DMS153 treated with DMSO at 0.1 percent for 48 hours (cell line): ENCODE measurements at regions not wholly inside any gene's neighbourhood (a gene's known extent, or its start where the extent isn't known, plus 50 kb on each side); places are given as distances from the start of the nearest gene placed in this dataset.
"Not testable (repeated sequence)": the region's sequence is repeated elsewhere in the genome, so short reads cannot be mapped to it uniquely, and the experiment has no call there.

Experiments
- DNase-seq: peaks from one replicate; lab custom pipeline; 2025; ENCODE audit not compliant: unreplicated experiment; lab: John Stamatoyannopoulos, UW

DNA sequence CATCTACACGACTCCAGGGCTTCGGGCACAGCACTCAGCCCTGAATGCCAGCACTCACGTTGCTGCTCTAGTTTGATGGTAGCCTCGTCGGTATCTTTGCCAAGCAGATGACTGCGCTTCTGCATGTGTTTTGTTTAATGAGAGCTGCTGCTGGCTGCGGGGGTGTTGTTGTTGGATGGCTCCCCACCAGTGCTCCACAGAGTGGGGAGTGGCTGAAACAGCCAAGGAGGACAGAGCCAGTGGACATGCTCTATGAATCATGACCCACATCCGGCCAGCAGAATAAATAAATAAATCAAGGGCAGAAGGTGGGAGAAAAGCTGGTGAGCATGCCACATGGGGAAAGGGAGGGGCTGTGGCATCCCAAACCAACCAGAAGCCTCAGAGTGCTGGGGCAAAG, 131.2 kb upstream of the SOX11 start:
- no peak for DNase-seq

DNA sequence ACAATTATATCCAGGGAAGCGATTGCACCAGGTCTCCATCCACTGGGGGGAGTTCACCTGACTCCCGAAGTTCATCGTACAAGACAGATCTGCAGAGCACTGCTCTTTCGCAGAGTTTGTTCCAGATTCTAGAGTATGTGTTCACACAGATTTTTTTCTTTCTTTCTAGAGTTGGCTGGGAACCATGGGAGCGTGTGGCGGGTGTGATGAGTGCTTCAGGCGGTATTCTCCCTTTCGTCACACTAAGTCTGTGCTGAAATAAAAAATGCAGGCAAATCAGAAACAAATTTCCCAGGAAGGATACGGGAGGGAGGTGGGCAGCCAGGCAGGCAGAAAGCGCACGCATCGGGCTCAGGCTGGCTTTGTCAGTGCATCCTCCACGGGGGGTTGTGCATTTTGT, 129.8 kb upstream of the SOX11 start:
- DNase-seq, result no peak

DNA sequence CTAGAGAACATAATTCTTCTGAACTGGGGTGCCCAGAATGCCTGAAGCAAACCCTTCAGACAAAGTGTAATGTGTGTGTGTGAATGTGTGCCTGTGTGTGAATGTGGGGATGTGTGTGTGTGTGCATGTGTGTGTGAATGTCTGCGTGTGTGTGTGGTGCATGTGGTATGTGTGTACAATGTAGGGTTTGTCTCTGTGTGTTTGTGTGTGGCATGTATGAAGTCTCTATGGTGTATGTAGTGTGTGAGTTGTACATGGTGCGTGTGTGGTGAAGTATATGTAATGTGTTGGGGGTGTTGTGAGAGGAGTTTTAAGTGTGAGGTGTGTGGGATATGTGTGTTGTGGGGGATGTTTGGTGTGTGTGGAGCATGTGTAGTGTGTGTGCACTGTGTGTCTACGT, 129.3 kb upstream of the SOX11 start:
- no peak for DNase-seq

DNA sequence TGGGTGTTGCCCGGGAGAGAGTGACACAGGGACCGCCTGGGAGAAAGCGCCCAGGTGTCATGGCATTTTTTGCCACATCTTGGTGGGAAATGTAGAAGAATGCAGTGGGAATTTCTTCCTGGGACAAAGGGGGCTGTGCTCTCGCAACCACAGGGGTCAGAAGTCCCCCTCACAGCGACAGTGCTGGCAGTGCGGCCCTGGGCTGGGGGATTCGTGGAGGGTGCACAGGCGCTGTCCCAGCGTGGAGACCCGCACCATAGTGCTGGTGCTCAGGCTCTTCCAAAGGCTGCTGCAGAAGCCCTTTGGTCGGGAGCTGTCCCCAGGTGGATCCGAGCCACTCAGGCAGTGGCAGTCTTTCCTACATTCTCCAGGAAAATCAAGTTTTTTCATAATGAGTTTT, 128.8 kb upstream of the SOX11 start:
- DNase-seq, result no peak

DNA sequence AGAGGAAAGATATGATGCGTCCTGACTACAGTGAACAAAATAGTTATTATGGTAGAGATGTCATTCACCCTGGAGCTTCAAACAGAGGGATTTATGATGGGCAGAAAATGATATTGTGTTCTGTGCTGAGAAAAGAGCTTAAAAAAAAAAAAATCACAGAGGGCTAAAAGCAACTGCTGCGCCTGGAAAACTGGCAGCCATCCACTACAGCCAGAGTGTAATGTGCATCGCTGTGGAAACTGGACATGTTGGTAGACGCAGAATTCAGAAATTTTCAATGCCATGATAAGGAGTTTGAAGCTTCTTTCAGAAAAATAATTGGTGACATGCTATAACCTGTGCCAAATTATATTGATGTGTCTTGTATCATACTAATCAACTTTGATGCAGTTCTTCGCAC, 122.9 kb upstream of the SOX11 start:
- DNase-seq, result no peak

DNA sequence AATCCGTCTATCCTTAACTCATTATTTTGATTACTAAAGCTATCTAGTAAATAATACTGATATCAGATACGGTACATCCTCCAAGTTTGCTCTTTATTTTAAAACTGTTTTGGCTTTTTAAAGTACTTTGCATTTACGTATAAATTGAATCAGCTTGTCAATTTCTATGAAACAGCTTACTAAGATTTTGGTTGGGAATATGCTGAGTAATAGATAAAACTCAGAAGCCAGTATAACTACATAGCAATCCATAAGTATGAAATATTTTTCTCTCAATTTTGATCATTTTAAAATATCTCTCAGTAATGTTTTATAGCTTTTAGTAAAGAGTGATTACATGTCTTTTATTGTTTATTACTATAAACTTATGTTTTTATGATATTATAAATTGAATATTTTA, 116.2 kb upstream of the SOX11 start:
- DNase-seq, result no peak

DNA sequence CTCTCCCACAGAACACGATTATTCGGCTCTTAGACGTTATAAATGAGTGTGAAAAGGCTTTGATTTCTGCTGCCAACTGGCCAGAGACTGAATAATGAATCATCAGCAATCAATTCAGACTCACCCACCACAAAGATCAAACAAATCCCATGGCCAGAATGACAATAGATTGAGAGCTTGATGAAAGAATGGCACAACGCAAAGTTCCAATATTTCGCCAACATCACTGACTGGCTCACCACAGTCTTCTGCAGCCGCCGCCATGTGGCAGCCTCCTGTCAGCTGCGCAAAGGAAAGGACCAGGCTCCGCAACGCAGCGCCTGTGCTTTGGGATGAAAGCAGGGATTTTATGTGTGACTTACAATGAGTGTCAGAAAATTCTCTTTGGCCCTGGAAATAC, 104.4 kb upstream of the SOX11 start:
- DNase-seq, result no peak

DNA sequence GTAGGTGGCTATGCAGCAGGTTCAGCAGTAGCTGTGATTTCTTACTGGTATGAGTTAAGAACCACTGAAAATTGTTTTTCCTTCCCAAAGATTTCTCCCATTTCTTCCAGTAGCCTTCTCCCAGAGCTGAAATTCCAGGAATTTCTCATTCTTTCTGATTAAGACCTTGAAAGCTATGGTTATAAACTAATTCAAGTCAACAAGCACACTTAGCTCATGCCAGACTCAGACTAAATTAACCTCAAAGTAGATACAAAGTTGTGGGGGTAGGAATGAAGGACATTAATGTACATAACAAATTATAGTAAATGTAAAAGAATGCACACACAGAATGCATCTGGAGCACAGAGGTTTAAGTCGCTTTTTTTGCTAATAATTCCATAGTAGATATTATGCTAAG, 103.6 kb upstream of the SOX11 start:
- no peak for DNase-seq

DNA sequence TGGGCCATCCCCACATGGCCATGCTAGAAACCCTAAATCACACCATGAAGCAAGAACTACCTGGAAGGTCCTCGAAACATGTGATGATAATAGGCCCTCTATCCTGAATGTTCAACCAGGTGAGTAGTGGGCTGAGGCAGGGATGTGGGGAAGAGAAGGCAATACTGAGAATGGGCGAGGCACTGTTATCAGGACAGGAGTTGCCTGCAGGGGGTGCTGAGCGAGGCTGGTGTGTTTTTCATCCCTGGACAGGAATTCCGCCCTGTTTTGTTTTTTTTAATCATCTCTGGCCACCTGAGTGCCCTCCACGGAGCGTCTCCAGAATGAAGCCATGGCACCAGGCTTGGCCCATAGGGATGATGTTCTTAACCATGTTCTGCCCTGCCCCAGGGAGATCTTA, 103.0 kb upstream of the SOX11 start:
- no peak for DNase-seq

DNA sequence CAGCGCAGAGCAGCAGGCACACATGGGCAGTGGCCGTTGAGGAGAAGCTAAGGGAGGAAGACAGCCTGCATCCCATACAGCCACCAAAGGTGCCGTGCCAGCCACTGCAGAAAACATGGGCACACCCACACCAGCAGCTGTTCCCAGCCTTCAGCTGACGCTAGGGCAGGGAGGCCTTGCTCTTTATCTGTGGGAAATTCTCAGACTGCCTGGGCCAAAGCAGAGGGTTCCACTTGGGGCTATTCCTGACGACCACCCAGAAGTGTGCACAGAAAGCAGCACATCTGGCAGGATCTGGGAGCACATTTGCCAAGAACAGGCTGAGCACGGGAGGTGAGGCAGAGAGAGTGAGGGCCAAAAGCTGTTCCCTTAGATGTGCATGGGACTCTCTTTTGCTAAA, 101.3 kb upstream of the SOX11 start:
- no peak for DNase-seq

DNA sequence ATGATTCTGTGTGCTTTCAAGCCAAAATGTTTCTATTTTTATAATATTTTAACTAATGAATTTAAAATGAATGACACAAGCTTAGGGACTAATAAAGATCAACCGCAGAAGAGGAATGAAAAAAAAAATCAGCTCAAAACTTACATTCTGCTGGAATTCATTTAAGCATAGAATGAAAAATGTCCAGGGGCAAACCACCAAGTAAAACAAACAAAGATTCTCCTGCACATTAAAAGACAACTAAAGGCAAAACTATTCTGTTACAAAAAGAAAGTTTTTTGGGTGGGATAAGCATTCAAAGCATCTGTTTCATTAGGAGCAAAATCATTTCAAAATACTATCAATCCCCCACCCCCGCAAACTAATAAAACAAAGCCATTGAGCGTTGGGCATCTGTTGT, 99.3 kb upstream of the SOX11 start:
- no peak for DNase-seq

DNA sequence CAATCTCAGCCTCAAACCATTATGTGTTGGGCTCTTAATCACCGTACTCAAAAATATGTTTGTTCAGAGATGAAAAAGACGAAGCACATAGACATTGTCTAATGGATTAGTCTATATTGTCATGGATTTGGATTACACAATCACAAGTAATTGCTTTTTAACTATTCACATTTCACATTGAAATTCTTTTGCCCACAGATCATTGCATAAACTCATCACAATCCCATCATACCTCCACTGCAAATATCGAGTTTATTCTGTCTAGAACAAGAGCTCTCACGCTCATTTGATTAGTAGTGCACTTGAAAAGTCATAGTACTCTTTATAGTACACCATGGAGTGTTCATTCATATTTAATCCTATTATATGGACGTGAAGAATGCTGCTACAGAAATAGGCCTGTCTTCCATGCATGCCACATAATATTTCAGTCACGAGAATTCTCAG, 97.9 kb upstream of the SOX11 start:
- no peak for DNase-seq

DNA sequence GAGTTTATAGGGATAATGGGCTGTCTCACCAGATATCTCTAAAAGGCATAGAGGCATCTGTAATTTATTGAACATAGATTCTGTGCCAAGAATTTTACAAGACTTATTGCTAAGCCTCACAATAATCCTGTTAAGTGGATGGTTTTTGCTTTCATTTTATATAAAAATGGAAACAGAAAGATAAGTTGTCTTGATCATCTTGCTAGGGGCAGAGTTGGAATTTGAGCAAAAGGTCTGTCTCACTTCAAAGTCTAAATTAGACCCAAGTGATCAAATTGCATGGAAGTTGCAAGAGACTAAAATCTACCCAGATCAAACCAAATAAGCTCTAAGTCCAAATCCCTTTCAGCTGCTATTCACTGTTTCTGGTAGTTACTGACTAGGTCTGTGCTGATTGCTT, 95.3 kb upstream of the SOX11 start:
- no peak for DNase-seq

DNA sequence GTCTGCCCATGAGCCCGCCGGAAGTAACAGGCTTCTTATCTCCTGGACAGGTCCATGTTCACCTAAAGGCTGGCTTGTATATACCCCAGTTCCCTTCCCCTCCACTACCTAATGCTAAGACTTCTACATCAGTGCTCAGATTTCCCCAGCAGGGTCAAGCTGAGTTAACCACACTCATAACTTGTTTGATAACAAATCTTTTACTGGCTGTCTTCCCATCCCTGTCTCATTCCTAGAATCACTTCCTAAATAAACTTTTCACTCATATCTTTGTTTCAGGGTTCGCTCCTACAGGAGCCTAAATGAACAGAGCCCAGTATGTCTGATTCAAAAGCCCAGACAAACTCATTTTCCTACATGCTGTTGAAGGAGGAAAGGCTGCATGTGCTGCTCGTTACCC, 94.0 kb upstream of the SOX11 start:
- DNase-seq, result no peak

DNA sequence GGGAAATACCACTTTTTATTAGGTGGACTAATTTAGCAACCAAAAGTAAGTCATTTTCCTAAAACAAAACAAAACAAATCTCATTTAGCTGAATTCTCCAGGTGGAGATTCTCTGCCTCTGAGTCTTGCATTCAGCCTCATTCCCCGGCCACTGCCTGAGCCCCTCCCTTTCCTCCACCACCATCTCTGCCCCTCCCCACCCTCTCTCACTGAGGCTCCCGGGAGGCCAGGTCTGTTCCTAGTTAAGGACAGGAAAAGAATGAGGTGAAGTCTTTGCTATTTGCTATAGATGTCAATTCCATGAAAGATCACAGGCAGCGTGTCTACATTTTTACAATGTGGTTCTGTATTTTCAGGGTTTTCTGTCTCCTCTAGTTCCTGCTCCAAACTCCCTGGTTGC, 83.0 kb upstream of the SOX11 start:
- no peak for DNase-seq

DNA sequence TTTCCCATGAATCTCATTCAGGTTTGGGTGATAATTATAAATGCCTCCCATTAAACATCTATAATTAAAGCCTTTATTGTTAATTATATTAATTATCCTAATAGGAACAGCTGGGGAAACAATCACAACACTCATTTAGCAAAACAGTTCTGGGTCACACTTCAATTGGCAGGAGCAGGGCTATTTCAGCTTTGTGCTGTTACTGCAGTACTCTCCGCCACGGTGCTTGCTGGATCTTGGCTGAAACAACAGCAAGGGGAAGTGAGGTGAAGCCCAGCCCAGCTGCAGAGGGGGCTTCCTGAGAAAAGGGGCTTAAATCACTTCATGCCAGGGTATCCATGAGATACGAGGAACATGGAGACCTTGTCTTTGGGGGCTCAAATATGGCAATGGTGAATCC, 79.5 kb upstream of the SOX11 start:
- no peak for DNase-seq

DNA sequence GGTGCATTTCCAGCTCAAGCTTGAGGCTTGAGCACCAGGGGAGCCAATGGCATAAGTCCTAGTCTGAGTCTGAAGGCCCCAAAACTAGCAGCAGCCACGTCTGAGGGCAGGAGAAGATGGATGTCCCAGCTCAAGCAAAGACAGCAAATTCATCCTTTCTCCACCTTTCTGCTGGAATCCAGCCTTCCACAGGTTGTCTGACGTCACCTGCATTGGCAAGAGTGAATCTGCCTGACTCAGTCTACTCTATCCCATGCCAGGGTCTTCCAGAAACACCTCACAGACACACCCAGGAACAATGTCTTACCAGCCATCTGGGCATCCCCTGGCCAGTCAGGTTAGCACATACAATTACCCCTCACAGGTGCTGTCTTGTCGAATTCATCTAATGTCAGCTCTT, 76.2 kb upstream of the SOX11 start:
- no peak for DNase-seq

DNA sequence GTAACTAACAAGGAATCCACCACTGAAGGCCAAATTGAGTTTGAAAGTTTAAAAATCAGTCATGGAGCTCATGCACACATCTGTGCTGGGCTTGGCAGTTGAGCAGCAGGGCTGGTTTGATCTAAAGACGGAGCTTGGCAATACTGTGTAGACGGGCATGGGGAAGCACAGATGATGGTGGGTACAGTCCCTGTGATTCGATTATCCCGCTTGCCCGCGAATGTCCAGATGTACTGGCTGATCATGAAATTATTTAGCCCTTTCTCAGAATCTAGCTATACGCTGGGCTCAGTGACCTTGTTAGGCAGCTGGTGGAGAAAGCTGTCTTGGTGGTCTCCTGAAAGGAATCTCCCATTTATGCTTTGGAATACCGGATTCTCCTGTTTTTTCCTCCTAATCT, 74.8 kb upstream of the SOX11 start:
- DNase-seq, result no peak

DNA sequence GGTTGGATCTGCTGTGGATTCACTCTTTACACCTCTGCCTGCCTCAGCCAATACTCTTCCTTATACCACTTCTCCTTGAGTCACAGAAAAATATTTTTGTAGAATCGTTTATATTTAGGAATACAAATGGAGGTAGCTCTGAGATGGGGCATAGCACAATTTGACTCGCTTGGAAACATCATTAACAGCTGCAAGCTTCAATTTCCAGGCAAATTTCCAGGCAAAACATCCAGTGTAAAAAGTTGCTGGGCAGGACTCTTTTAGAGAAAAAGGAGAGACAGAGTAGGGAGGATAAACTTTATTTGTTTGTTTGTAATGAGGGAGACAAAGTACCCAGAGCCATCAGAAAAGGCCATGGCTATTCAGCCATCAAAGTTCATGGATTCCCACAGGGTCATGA, 74.4 kb upstream of the SOX11 start:
- no peak for DNase-seq

DNA sequence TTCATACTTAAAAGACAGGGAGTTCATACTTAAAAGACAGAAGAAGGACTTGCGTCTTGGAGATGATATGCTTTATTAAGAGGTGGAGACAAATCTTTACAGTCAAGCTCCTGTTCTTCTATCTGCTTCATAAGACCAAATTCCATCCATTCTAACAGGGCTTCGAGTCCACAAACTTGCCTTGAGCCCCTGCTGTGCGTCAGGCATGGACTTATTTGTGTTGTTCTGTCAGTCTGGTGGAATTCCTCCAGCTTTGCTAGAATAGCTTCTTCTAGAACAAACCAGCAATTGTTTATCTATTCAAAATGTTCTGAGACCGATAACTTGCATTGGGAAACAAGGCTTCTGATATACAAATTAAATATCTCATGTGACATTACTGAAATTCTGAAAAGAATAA, 73.9 kb upstream of the SOX11 start:
- DNase-seq, result no peak

DNA sequence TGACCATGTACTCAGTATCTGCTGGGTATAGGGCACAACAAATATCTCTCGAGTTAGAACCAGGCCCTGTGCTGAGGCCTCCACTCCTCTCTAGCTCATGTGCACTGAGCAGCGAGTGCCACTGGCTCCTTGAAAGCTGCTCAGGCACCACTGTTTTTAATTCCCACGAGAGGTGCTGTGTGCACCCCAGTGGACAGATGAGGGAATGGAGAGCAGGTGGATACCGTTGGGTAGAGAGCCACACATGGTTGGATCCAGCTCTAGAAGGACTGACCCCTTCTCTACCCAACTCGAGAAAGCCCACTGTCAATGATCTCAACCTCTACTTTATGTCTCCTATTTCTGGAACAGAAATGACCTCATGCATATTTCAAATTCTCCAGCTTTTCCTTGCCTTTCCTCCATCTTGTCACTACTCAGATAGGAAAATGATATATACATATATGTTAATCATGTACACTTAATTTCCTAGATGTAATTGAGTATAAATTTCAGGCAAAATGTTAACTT, 66.6 kb upstream of the SOX11 start:
- not testable (repeated sequence) for DNase-seq

DNA sequence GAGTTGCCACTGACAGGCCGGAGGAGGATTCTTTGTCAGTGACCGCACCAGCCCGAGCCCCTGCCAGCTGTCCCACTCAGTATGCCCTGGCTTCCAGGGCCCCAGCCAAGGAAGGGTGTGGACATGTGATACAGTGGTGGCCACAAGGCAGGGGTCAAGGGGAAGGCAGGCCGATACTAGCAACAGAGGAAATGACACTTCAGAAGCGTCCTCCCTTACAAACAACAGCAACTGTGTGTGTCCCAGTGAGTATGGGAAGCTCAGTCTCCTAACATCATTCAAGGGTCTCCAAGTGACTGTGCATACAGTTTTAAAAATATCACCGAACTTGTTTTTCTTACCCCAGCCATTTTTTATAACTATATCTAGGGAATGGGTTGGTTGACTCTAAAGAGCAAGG, 63.7 kb upstream of the SOX11 start:
- not testable (repeated sequence) for DNase-seq

DNA sequence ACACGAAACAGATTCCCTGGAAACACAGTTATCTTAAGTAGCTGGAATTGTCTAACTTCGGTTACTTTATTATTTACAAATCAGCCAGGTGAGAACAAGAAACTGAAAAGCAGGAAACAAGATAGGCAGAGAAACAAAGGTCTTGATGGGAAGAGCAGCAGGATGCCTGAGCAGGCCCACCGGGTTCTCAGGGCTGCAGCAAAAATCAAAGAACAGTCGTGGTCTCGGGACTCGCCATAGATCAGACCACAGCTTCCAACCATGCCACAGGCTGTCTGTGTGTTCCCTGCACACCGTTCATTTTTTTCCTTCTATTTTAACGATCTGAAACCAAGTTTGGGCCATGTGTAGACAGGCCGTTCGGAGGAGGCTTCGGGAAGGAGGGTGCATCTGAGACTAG, 62.7 kb upstream of the SOX11 start:
- DNase-seq, result not testable (repeated sequence)

DNA sequence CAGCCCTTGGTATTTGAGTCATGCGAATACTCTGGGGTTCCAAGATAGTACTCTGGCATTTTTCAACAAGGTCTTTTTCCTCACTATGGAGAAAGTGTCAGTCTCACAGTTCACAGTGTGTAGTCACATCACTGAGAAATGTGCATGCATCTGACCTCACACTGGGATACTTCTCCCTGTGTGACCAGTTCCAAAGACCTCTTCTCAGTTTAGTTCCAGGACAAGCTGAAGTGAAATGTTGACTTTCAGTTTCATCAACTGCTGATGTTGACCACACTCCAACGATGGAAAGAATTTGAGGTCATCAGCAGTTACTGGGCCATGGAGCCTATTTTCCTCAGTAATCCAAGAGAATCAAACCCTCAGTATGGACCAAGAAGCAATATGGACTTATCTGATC, 55.1 kb upstream of the SOX11 start:
- DNase-seq, result not testable (repeated sequence)
